ENCODE measurements at regions not wholly inside any gene's neighbourhood (a gene's known extent, or its start where the extent isn't known, plus 50 kb on each side); places are given as distances from the start of the nearest gene placed in this dataset.

DNA sequence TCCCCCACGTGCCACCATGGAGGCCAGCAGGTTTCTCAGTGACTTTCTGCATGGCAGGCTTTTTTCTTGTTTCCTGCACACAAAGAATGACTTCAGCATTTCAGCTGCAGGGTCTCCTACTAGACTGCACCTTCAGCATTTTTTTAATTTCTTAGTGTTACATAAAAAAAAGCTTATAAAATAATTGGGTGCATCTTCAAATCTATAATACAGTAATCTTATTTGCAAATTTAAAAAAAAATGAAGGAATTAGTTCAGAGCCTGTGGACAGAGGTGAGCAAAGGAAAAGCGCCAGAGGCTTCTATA, 57.6 kb downstream of the FAM50B start:
- ATAC-seq (no peak), DNase-seq (no peak), FAIRE-seq (no peak)
- TF ChIP-seq, protein P1, sequence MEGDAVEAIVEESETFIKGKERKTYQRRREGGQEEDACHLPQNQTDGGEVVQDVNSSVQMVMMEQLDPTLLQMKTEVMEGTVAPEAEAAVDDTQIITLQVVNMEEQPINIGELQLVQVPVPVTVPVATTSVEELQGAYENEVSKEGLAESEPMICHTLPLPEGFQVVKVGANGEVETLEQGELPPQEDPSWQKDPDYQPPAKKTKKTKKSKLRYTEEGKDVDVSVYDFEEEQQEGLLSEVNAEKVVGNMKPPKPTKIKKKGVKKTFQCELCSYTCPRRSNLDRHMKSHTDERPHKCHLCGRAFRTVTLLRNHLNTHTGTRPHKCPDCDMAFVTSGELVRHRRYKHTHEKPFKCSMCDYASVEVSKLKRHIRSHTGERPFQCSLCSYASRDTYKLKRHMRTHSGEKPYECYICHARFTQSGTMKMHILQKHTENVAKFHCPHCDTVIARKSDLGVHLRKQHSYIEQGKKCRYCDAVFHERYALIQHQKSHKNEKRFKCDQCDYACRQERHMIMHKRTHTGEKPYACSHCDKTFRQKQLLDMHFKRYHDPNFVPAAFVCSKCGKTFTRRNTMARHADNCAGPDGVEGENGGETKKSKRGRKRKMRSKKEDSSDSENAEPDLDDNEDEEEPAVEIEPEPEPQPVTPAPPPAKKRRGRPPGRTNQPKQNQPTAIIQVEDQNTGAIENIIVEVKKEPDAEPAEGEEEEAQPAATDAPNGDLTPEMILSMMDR (IDR thresholded peaks at IDR 0.05) = no peak
- intact Hi-C loops (cut with DNase I) = no loop called here
- Histone ChIP-seq H3K36me3 (no peaks in the 10 kb centered on the region), H3K9me3 (no peaks in the 10 kb centered on the region), H3K4me1 (peaks cover 14 to 18% (median 17%) of the 10 kb centered on the region in 3 donors), H3K4me3 (no peak overlapping the region), H3K27ac (peak overlapping the region in 1 of 4 donors; percentile 24), H3K27me3 (no peaks in the 10 kb centered on the region)
- 86 to 94% methylated on average over 2 of the region's 2 CpGs for WGBS, 2 donors

DNA sequence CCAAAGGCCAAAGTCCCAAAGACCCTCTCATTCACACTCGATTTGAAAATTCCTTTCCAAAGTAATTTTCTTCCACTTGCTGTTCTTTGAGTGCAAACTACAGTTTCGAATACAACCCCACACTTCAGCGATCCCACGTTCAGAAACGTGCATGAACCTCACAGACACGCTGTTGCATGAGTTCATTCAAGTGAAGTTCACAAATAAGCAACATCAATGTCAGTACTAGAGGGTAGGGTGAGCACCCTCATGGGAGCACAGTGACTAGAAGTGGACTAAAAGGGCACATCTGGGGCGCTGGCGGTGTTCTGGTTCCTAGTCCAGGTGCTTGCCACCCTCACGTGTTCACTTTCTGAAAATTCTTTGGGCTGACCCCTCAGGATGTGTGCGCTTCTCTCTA, 59.0 kb downstream of the FAM50B start:
- FAIRE-seq (no peak), DNase-seq (no peak), ATAC-seq (no peak)
- no peaks in the 10 kb centered on the region for H3K9me3 ChIP-seq
- H3K27me3 ChIP-seq = no peaks in the 10 kb centered on the region
- intact Hi-C loops (cut with DNase I) = no loop called here
- no peaks in the 10 kb centered on the region for H3K36me3 ChIP-seq
- H3K4me3 ChIP-seq = no peak overlapping the region
- H3K4me1 ChIP-seq = peaks cover 25 to 31% (median 29%) of the 10 kb centered on the region in 3 donors
- 95 to 96% methylated on average over 10 of the region's 10 CpGs for WGBS, 2 donors
- H3K27ac ChIP-seq = no peak overlapping the region
- TF ChIP-seq, protein P1 (IDR thresholded peaks at IDR 0.05) = no peak

DNA sequence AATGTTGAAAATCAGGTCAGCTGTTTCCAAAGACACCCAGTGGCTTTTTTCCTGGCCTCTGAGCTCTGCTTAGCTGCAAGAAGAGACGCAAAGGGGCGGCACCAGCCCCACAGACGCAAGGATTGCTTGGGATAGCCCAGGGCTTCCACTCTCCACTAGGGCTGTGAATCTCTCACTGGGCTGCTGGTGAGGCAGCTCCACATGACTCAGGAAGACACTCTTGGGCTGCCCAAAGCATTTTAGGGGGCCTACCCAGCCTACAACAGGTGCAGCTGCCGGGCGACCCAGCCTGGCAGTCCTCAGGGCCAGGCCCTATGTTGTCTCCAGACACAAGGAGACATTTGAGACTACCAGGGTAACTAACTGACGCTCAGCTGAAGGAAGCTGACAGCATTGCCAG, 59.8 kb downstream of the FAM50B start:
- no peaks in the 10 kb centered on the region for H3K9me3 ChIP-seq
- ATAC-seq (no peak), FAIRE-seq (no peak), DNase-seq (no peak)
- H3K27me3 ChIP-seq = no peaks in the 10 kb centered on the region
- intact Hi-C loops (cut with DNase I) = no loop called here
- no peak overlapping the region for H3K27ac ChIP-seq
- H3K4me1 ChIP-seq = peaks cover 28 to 38% (median 35%) of the 10 kb centered on the region in 3 donors
- H3K4me3 ChIP-seq = no peak overlapping the region
- TF ChIP-seq, protein P1 (IDR thresholded peaks at IDR 0.05) = no peak
- no peaks in the 10 kb centered on the region for H3K36me3 ChIP-seq
- 95 to 98% methylated on average over 6 of the region's 6 CpGs for WGBS, 2 donors

DNA sequence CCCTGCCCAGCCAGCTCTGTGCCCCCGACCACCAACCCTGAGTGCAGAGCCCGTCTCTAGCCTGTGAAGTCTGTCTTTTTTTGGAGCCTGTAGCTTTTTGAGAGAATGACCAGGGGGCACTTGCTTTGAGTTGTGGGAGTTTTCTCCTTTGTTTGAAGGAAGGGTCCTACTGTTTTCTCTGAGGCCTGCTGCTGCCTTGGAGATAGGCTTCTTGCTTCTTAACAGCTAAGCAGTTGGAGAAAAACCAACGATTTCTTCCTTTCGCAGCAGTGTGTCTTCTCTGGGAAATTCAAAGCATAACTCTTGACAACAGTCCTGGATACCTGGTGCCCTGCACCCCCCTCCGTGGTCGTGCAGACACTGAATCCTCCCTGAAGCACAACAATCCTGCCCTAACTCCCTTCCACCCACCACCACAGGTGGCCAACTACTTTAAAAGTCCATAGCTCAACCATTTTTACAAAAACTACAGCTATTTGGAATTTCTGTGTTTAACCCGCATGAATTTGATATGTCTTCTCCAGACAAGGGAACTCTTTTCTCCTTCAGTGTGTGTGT, 61.0 kb downstream of the FAM50B start:
- Histone ChIP-seq H3K27me3 (no peaks in the 10 kb centered on the region), H3K4me1 (peaks cover 38 to 44% (median 43%) of the 10 kb centered on the region in 3 donors), H3K27ac (no peak overlapping the region), H3K9me3 (no peaks in the 10 kb centered on the region), H3K4me3 (no peak overlapping the region), H3K36me3 (no peaks in the 10 kb centered on the region)
- DNase-seq = no peak
- TF ChIP-seq, protein P1 (IDR thresholded peaks at IDR 0.05) = no peak
- FAIRE-seq = no peak
- ATAC-seq = no peak
- intact Hi-C loops (cut with DNase I) = no loop called here
- WGBS, 2 donors = 92 to 95% methylated on average over 7 of the region's 7 CpGs

DNA sequence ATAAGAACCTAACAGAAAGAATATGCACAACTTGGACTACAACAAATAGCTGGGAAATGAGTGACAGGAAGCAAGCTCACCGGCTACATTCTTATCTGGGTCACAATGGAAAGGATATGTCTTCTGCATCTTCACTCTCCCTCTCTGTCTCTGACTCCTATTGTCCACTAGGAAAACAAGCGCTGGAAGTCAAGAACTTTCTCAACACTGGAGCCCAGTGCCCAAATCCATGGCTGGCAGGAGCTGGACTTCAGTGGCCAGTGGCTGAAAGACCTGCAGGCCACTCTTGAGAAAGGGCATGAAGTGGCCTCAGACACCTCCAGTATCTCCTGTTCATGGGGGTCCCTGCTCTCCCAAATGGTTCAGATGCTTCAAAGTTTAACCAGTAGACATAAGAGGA, 62.0 kb downstream of the FAM50B start:
- FAIRE-seq = no peak
- Histone ChIP-seq H3K27ac (peak overlapping the region in 3 of 4 donors; percentile 39 to 91 (median 91)), H3K27me3 (no peaks in the 10 kb centered on the region)

More for the DNA sequence above, 62.0 kb downstream of the FAM50B start:
- intact Hi-C loops (cut with DNase I) = no loop called here
- Histone ChIP-seq H3K4me1 (peaks cover 38 to 43% (median 38%) of the 10 kb centered on the region in 3 donors), H3K36me3 (no peaks in the 10 kb centered on the region), H3K4me3 (no peak overlapping the region), H3K9me3 (no peaks in the 10 kb centered on the region)
- DNase-seq = no peak
- 76% methylated on average over 2 of the region's 2 CpGs for WGBS, 2 donors
- TF ChIP-seq, protein P1 (IDR thresholded peaks at IDR 0.05) = no peak
- no peak for ATAC-seq
